Panc1 (cell line): ENCODE measurements at regions not wholly inside any gene's neighbourhood (a gene's known extent, or its start where the extent isn't known, plus 50 kb on each side); places are given as distances from the start of the nearest gene placed in this dataset.

Experiments used
- ATAC-seq: fragments of 200-7000 bp; cut with Tn5 transposase; 2 replicates; pipeline ENCODE4 v1.9.1; 2020; ENCODE audit warnings: mild to moderate bottlenecking, moderate library complexity
- BruUV-seq: library from RNA; stranded (reverse); fragments of 400-500 nt; replicated peaks from 2 replicates; lab custom pipeline; 2021; lab: Mats Ljungman, UMichigan
- CTCF ChIA-PET: fragments of 300-600 bp; sonication (Branson Sonifier 250); formaldehyde crosslinking; loops from one replicate; lab custom pipeline; 2022; ENCODE audit warnings: antibody characterized with exemption; lab: Charles Lee
- POLR2A ChIA-PET: fragments of 300-600 bp; sonication (Branson Sonifier 250); formaldehyde crosslinking; loops from one replicate; lab custom pipeline; 2022; ENCODE audit warnings: antibody characterized with exemption; lab: Charles Lee
- DNase-seq: peaks from one replicate; pipeline ENCODE4 v3.0.0-alpha.2; 2010; ENCODE audit warnings: low read depth, low spot score
- H3K27ac ChIP-seq: 2 replicates; pipeline ENCODE4 v1.5.1; 2011; ENCODE audit warnings: mild to moderate bottlenecking, low read length, inconsistent platforms
- H3K27me3 ChIP-seq: fragments of 200-500 bp; sonication (Bioruptor generic); 2 replicates; pipeline ENCODE4 v1.6.0; 2014; ENCODE audit warnings: low read length, inconsistent platforms; ENCODE audit not compliant: control insufficient read depth, insufficient read depth
- H3K36me3 ChIP-seq: fragments of 200-500 bp; sonication (Bioruptor generic); 2 replicates; pipeline ENCODE4 v1.5.1; 2014; ENCODE audit warnings: inconsistent platforms, mild to moderate bottlenecking, low read length, moderate library complexity; ENCODE audit not compliant: control insufficient read depth, insufficient read depth
- H3K4me1 ChIP-seq: 2 replicates; pipeline ENCODE4 v1.5.1; 2011; ENCODE audit warnings: inconsistent platforms, mild to moderate bottlenecking, low read length, moderate library complexity; ENCODE audit not compliant: control insufficient read depth, insufficient read depth
- H3K4me3 ChIP-seq, 2 experiments: 2 replicates each; pipeline ENCODE4 v1.5.1; 2011 to 2012; ENCODE audit warnings: low read depth in 2 of 2, low read length in 2 of 2, mild to moderate bottlenecking in 2 of 2, inconsistent platforms in 1 of 2, moderate library complexity in 1 of 2
- H3K9me3 ChIP-seq: fragments of 200-500 bp; sonication (Bioruptor generic); 2 replicates; pipeline ENCODE4 v1.5.1; 2014; ENCODE audit warnings: low read depth, mild to moderate bottlenecking, inconsistent platforms, low read length, moderate library complexity; ENCODE audit not compliant: control insufficient read depth, insufficient read depth
- CTCF ChIP-seq: fragments of 450-650 bp; IDR thresholded peaks from 2 replicates; pipeline ENCODE4 v1.5.1; 2017; ENCODE audit warnings: mild to moderate bottlenecking
- POLR2AphosphoS5 ChIP-seq: IDR thresholded peaks from 2 replicates; pipeline ENCODE4 v1.6.1; 2012; ENCODE audit warnings: mild to moderate bottlenecking, low read depth, low read length, moderate library complexity
- REST ChIP-seq, 2 experiments: IDR thresholded peaks; 2 replicates each; pipeline ENCODE4 v1.6.1; 2011 to 2012; ENCODE audit warnings: low read depth in 2 of 2, control low read depth in 1 of 2, low read length in 1 of 2, mild to moderate bottlenecking in 1 of 2, moderate library complexity in 1 of 2; ENCODE audit not compliant: insufficient read depth in 1 of 2
- SIN3A ChIP-seq: IDR thresholded peaks from 2 replicates; pipeline ENCODE4 v1.6.1; 2012; ENCODE audit warnings: low read depth, mild to moderate bottlenecking, low read length, moderate library complexity, borderline replicate concordance; ENCODE audit not compliant: insufficient read depth
- TCF7L2 ChIP-seq: IDR thresholded peaks from 2 replicates; pipeline ENCODE4 v1.6.1; 2011; ENCODE audit warnings: mild to moderate bottlenecking, low read depth, low read length, inconsistent platforms
- in situ Hi-C: cut with HindIII; loops from 2 replicates; pipeline ENCODE4 v1.10.0; 2016; ENCODE audit warnings: low sequenced_read_pairs, low pct_unique_long_range_greater_than_20kb
- intact Hi-C: fragments of 100-400 bp; cut with micrococcal nuclease; formaldehyde crosslinking; loops from one replicate; pipeline ENCODE4 v1.10.0; 2022; ENCODE audit not compliant: unreplicated experiment

GRCh38 chr7:152527610-152528032 lies 91.8 kb upstream of the KMT2C start:
- ATAC-seq, result no peak
- intact Hi-C loops, result no loop called here
- no peaks in the 10 kb centered on the region for H3K27me3 ChIP-seq
- DNase-seq, result no peak
- peaks cover 3% of the 10 kb centered on the region for H3K4me1 ChIP-seq
- in situ Hi-C loops, result no loop called here
- H3K9me3 ChIP-seq, result no peaks in the 10 kb centered on the region
- no peak for TF ChIP-seq SIN3A
- TF ChIP-seq TCF7L2, result no peak
- no peak for TF ChIP-seq REST (IDR thresholded peaks at IDR 0.05; ENCODE audit: insufficient read depth in 1 of 2, low read depth in 2 of 2, low read length in 1 of 2)
- no peak for TF ChIP-seq CTCF
- no peak for TF ChIP-seq POLR2AphosphoS5
- no peak overlapping the region for H3K4me3 ChIP-seq
- CTCF ChIA-PET, result no interaction called here
- POLR2A ChIA-PET, result no interaction called here
- no peaks in the 10 kb centered on the region for H3K36me3 ChIP-seq
- no TSS peak for BruUV-seq
- H3K27ac ChIP-seq, result no peak overlapping the region

- Histone ChIP-seq H3K27me3 (no peaks in the 10 kb centered on the region), H3K4me3 (no peak overlapping the region), H3K27ac (no peak overlapping the region), H3K36me3 (no peaks in the 10 kb centered on the region), H3K9me3 (peaks cover 5% of the 10 kb centered on the region; the same call in 1 of the 2 replicates), H3K4me1 (peaks cover 13% of the 10 kb centered on the region)
- BruUV-seq, result no TSS peak
- DNase-seq (no peak), ATAC-seq (no peak)
- TF ChIP-seq POLR2AphosphoS5 (no peak), TCF7L2 (no peak), SIN3A (no peak), CTCF (no peak), REST (IDR thresholded peaks at IDR 0.05; ENCODE audit: insufficient read depth in 1 of 2, low read depth in 2 of 2, low read length in 1 of 2) (no peak)
- in situ Hi-C loops, result no loop called here
- intact Hi-C loops, result no loop called here
- CTCF ChIA-PET, result no interaction called here
- POLR2A ChIA-PET, result interaction anchor here (0.7 kb wide), 1 partner anchor 127 kb away, joined by 3 read pairs; no protein-coding TSS in a partner anchor
Observed at GRCh38 chr7:152523916-152524315, 88.1 kb upstream of the KMT2C start.
